Activated CD4-positive, alpha-beta T cell treated with anti-CD3 and anti-CD28 coated beads for 4 hours (primary cell): ENCODE measurements at regions not wholly inside any gene's neighbourhood (a gene's known extent, or its start where the extent isn't known, plus 50 kb on each side); places are given as distances from the start of the nearest gene placed in this dataset.

Experiments used
- DNase-seq, 2 donors: peaks; one replicate each; pipeline ENCODE4 v3.0.0-alpha.2; 2020

- no peak for DNase-seq
Measured at GRCh38 chr12:90020436-90020835, 311.8 kb upstream of the ATP2B1 start.

- no peak for DNase-seq
Measured at GRCh38 chr12:90020014-90020413, 311.4 kb upstream of the ATP2B1 start.

GRCh38 chr12:90017316-90017715 is 308.7 kb upstream of the ATP2B1 start:
- DNase-seq: no peak

GRCh38 chr12:90015228-90015627 is 306.6 kb upstream of the ATP2B1 start:
- DNase-seq: no peak

GRCh38 chr12:90013409-90013808 is 304.8 kb upstream of the ATP2B1 start:
- DNase-seq: no peak

- DNase-seq: no peak
Measured at GRCh38 chr12:90010089-90010488, 301.5 kb upstream of the ATP2B1 start.

- DNase-seq: no peak
Measured at GRCh38 chr12:90008277-90008676, 299.6 kb upstream of the ATP2B1 start.

- no peak for DNase-seq
Measured at GRCh38 chr12:90004319-90005074, 295.9 kb upstream of the ATP2B1 start.

GRCh38 chr12:90003688-90004087 is 295.1 kb upstream of the ATP2B1 start:
- no peak for DNase-seq

GRCh38 chr12:90000721-90001120 is 292.1 kb upstream of the ATP2B1 start:
- no peak for DNase-seq

- DNase-seq: no peak
Measured at GRCh38 chr12:89999699-90000505, 291.3 kb upstream of the ATP2B1 start.

GRCh38 chr12:89995870-89996269 is 287.2 kb upstream of the ATP2B1 start:
- no peak for DNase-seq

- DNase-seq: no peak
Measured at GRCh38 chr12:89994911-89995310, 286.3 kb upstream of the ATP2B1 start.

GRCh38 chr12:89993632-89994031 is 285.0 kb upstream of the ATP2B1 start:
- no peak for DNase-seq

GRCh38 chr12:89992668-89993451 is 284.2 kb upstream of the ATP2B1 start:
- DNase-seq: no peak

- DNase-seq: no peak
Measured at GRCh38 chr12:89991807-89992590, 283.4 kb upstream of the ATP2B1 start.

- no peak for DNase-seq
Measured at GRCh38 chr12:89988188-89988915, 279.7 kb upstream of the ATP2B1 start.

GRCh38 chr12:89985935-89986334 is 277.3 kb upstream of the ATP2B1 start:
- no peak for DNase-seq

- DNase-seq: no peak
Measured at GRCh38 chr12:89984846-89985245, 276.2 kb upstream of the ATP2B1 start.

GRCh38 chr12:89983622-89984021 is 275.0 kb upstream of the ATP2B1 start:
- DNase-seq: no peak

- DNase-seq: no peak
Measured at GRCh38 chr12:89980236-89980635, 271.6 kb upstream of the ATP2B1 start.
